Smooth muscle cell (in vitro differentiated cells): ENCODE measurements at regions not wholly inside any gene's neighbourhood (a gene's known extent, or its start where the extent isn't known, plus 50 kb on each side); places are given as distances from the start of the nearest gene placed in this dataset.

Experiments
- DNase-seq: peaks from one replicate; lab custom pipeline; 2025; ENCODE audit not compliant: unreplicated experiment; lab: John Stamatoyannopoulos, UW
- H2AFZ ChIP-seq: fragments of 200-600 bp; sonication (generic); 2 replicates; pipeline ENCODE4 v1.6.0; 2016; ENCODE audit warnings: antibody characterized with exemption, low read depth, mild to moderate bottlenecking
- H3F3A ChIP-seq: fragments of 200-600 bp; sonication (generic); 2 replicates; pipeline ENCODE4 v1.6.0; 2017; ENCODE audit warnings: antibody characterized with exemption, low read depth
- H3K27ac ChIP-seq: fragments of 200-600 bp; sonication (generic); 2 replicates; pipeline ENCODE4 v1.5.1; 2016; ENCODE audit warnings: low read depth, mild to moderate bottlenecking
- H3K27me3 ChIP-seq: fragments of 200-600 bp; sonication (generic); 2 replicates; pipeline ENCODE4 v1.6.1; 2016; ENCODE audit warnings: low read depth, mild to moderate bottlenecking
- H3K36me3 ChIP-seq: fragments of 200-600 bp; sonication (generic); 2 replicates; pipeline ENCODE4 v1.5.1; 2016; ENCODE audit warnings: low read depth
- H3K4me1 ChIP-seq: fragments of 200-600 bp; sonication (generic); 2 replicates; pipeline ENCODE4 v1.5.1; 2016; ENCODE audit warnings: low read depth
- H3K4me2 ChIP-seq: fragments of 200-600 bp; sonication (generic); 2 replicates; pipeline ENCODE4 v1.6.0; 2016; ENCODE audit warnings: mild to moderate bottlenecking
- H3K4me3 ChIP-seq: fragments of 200-600 bp; sonication (generic); 2 replicates; pipeline ENCODE4 v1.5.1; 2016; ENCODE audit warnings: mild to moderate bottlenecking
- H3K79me2 ChIP-seq: fragments of 200-600 bp; sonication (generic); 2 replicates; pipeline ENCODE4 v1.6.0; 2016; ENCODE audit warnings: low read depth, mild to moderate bottlenecking
- H3K9ac ChIP-seq: fragments of 200-600 bp; sonication (generic); 2 replicates; pipeline ENCODE4 v1.6.0; 2016; ENCODE audit warnings: low read depth
- H3K9me3 ChIP-seq: fragments of 200-600 bp; sonication (generic); replicated peaks from 2 replicates; pipeline ENCODE4 v1.5.1; 2016; ENCODE audit warnings: low read depth
- H4K20me1 ChIP-seq: fragments of 200-600 bp; sonication (generic); 2 replicates; pipeline ENCODE4 v1.6.0; 2016; ENCODE audit warnings: low read depth
- WGBS: methylation state at CpG from one replicate; pipeline ENCODE4 v1.1.7; 2016; ENCODE audit warnings: low lambda C conversion rate; 5-methylcytosine and 5-hydroxymethylcytosine counted together
- TF ChIP-seq, protein P1 (sequence below): fragments of 200-600 bp; sonication (generic); IDR thresholded peaks from 2 replicates; pipeline ENCODE4 v1.5.1; 2017; ENCODE audit warnings: borderline replicate concordance, mild to moderate bottlenecking, antibody characterized with exemption; ENCODE audit not compliant: insufficient read depth, poor library complexity, severe bottlenecking

DNA sequence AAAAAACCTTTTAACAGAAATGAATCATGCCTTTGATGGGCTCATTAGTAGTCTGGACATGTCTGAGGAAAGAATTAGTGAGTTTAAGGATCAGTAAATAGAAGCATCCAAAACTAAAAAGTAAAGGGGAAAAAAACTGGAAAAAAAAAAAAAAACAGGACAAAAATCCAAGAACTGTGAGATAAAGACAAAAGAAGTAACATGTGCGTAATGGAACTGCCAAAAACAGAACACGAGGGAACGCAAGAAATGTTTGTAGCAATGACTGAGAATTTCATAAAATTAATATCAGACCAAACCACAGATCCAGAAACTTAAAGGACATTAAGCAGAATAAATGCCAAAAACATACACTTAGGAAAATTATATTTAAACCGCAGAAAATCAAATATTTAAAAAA lies 77.4 kb downstream of the MS4A13 start:
- Histone ChIP-seq H3K27me3 (no peaks in the 10 kb centered on the region), H3K36me3 (no peaks in the 10 kb centered on the region), H3K79me2 (no peaks in the 10 kb centered on the region), H3K4me2 (no peak overlapping the region), H3K9me3 (no peaks in the 10 kb centered on the region), H3F3A (no peaks in the 10 kb centered on the region), H3K4me3 (no peak overlapping the region), H3K4me1 (no peaks in the 10 kb centered on the region), H2AFZ (no peak overlapping the region), H3K9ac (no peak overlapping the region), H3K27ac (no peak overlapping the region), H4K20me1 (no peaks in the 10 kb centered on the region)
- no peak for DNase-seq
- 88% methylated on average over 4 of the region's 4 CpGs for WGBS
- TF ChIP-seq, protein P1, sequence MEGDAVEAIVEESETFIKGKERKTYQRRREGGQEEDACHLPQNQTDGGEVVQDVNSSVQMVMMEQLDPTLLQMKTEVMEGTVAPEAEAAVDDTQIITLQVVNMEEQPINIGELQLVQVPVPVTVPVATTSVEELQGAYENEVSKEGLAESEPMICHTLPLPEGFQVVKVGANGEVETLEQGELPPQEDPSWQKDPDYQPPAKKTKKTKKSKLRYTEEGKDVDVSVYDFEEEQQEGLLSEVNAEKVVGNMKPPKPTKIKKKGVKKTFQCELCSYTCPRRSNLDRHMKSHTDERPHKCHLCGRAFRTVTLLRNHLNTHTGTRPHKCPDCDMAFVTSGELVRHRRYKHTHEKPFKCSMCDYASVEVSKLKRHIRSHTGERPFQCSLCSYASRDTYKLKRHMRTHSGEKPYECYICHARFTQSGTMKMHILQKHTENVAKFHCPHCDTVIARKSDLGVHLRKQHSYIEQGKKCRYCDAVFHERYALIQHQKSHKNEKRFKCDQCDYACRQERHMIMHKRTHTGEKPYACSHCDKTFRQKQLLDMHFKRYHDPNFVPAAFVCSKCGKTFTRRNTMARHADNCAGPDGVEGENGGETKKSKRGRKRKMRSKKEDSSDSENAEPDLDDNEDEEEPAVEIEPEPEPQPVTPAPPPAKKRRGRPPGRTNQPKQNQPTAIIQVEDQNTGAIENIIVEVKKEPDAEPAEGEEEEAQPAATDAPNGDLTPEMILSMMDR: no peak

DNA sequence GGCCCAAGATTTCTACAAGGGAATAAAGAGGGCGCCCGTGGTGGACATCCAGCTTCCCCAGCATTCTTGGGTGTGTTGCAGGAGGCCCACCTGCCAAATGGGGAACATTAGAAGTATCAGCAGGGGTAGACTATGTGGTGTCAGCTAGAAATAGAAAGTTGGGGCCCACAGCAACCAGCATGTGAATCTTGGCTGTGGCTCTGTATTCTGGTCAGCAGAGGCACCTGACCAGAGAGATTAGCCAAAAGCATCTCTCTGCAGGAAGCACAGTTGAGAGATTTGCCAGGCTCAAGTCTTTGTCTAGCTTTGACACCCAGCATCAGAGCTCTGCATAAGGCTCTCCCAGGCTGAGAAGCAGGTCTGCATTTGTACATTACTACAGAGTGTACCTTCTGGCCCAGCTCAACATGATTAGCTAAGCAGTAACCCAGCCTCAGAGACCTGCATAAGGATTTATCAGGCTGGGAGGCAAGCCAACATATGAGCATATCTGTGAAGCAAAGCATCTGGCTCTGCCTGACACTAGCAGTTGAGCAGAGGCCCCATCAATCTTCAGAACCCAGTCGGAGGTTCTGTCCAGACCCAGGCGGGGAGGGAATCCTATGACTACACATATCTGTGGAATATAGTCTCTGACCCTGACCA lies 79.9 kb downstream of the MS4A13 start:
- Histone ChIP-seq H2AFZ (no peak overlapping the region), H3K79me2 (no peaks in the 10 kb centered on the region), H3K4me1 (no peaks in the 10 kb centered on the region), H3K4me3 (no peak overlapping the region), H4K20me1 (no peaks in the 10 kb centered on the region), H3K4me2 (no peak overlapping the region), H3K36me3 (no peaks in the 10 kb centered on the region), H3K9me3 (no peaks in the 10 kb centered on the region), H3K27me3 (no peaks in the 10 kb centered on the region), H3K27ac (no peak overlapping the region), H3K9ac (no peak overlapping the region), H3F3A (no peaks in the 10 kb centered on the region)
- 85% methylated on average over 4 of the region's 4 CpGs for WGBS
- TF ChIP-seq, protein P1: no peak
- DNase-seq: no peak

DNA sequence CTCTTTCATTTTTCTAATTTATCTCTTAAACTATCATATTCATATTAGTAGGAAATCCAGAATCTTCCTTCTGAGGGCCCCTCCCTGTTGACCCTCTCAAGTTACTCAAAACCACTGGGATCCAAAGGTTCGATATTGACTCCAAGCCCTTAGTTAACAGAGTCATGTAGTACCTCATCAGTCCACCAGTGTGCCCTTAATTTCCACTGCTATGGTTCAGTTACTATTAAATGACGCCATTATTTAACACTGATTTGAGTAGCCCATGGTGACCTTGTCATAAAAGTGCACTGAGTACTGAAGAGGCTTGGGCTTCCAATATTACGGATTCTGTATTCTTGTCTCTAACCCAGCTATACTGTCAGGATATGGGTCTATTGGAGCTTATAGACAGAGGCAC lies 91.9 kb upstream of the MS4A8 start:
- H3K27ac ChIP-seq: no peak overlapping the region
- no peak overlapping the region for H3K9ac ChIP-seq
- H3K27me3 ChIP-seq: no peaks in the 10 kb centered on the region
- no peaks in the 10 kb centered on the region for H3F3A ChIP-seq
- H3K4me3 ChIP-seq: no peak overlapping the region
- H3K36me3 ChIP-seq: no peaks in the 10 kb centered on the region
- no peaks in the 10 kb centered on the region for H3K9me3 ChIP-seq
- TF ChIP-seq, protein P1: no peak
- 88% methylated on average over 3 of the region's 3 CpGs for WGBS
- no peaks in the 10 kb centered on the region for H3K4me1 ChIP-seq
- H3K79me2 ChIP-seq: no peaks in the 10 kb centered on the region
- H2AFZ ChIP-seq: no peak overlapping the region
- no peaks in the 10 kb centered on the region for H4K20me1 ChIP-seq
- DNase-seq: no peak
- no peak overlapping the region for H3K4me2 ChIP-seq

DNA sequence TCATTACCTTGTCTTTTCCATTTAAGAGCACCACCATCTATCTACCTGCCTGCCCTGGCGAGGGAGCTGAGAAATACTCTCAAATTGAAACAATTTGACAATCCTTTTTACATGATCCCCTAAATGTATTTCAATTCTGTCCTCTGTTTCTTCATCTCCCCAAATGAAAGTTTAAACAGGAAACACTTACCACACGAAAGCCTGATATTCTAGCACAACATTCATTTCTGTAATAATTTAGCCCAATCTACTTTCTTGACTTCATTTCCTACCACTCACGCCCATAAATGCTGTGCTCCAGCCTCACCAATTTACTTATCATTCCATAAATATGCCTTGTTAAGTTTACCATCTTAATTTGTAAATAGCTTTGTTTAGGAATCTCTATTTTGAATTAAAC lies 89.8 kb upstream of the MS4A8 start:
- Histone ChIP-seq H3K79me2 (no peaks in the 10 kb centered on the region), H3F3A (no peaks in the 10 kb centered on the region), H3K9me3 (no peaks in the 10 kb centered on the region), H3K36me3 (no peaks in the 10 kb centered on the region), H3K4me3 (no peak overlapping the region), H3K27ac (no peak overlapping the region), H3K27me3 (no peaks in the 10 kb centered on the region), H2AFZ (no peak overlapping the region), H3K4me1 (no peaks in the 10 kb centered on the region), H3K9ac (no peak overlapping the region), H4K20me1 (no peaks in the 10 kb centered on the region), H3K4me2 (no peak overlapping the region)
- 66% methylated on average over 3 of the region's 3 CpGs for WGBS
- no peak for DNase-seq
- TF ChIP-seq, protein P1: no peak
